OCI-LY7 (cell line): ENCODE measurements at regions not wholly inside any gene's neighbourhood (a gene's known extent, or its start where the extent isn't known, plus 50 kb on each side); places are given as distances from the start of the nearest gene placed in this dataset.

Source experiments
- BruUV-seq: library from RNA; stranded (reverse); fragments of 400-500 nt; replicated peaks from 2 replicates; lab custom pipeline; 2021; lab: Mats Ljungman, UMichigan
- CTCF ChIA-PET: fragments of 300-600 bp; sonication (Branson Sonifier 250); formaldehyde crosslinking; loops from one replicate; lab custom pipeline; 2022; ENCODE audit warnings: antibody characterized with exemption; ENCODE audit not compliant: unreplicated experiment; lab: Charles Lee
- POLR2A ChIA-PET: fragments of 300-600 bp; sonication (Branson Sonifier 250); formaldehyde crosslinking; loops from one replicate; lab custom pipeline; 2022; ENCODE audit warnings: antibody characterized with exemption; lab: Charles Lee
- DNase-seq: peaks from one replicate; pipeline ENCODE4 v3.0.0-alpha.2; 2015; ENCODE audit warnings: low spot score
- H2AFZ ChIP-seq: fragments of 200-600 bp; sonication (generic), shearing (Covaris generic); 2 replicates; pipeline ENCODE4 v1.6.1; 2014; ENCODE audit warnings: mild to moderate bottlenecking, antibody characterized with exemption, low read length, moderate library complexity
- H3K27ac ChIP-seq: fragments of 200-600 bp; sonication (generic); 2 replicates; pipeline ENCODE4 v1.5.1; 2014; ENCODE audit warnings: mixed run types, low read depth, mild to moderate bottlenecking, moderate library complexity, low read length, inconsistent platforms; ENCODE audit not compliant: poor library complexity, severe bottlenecking
- H3K36me3 ChIP-seq: fragments of 200-600 bp; sonication (generic); 2 replicates; pipeline ENCODE4 v1.6.1; 2014; ENCODE audit warnings: mild to moderate bottlenecking, antibody characterized with exemption, low read length, moderate library complexity, mixed read lengths; ENCODE audit not compliant: insufficient read depth
- H3K4me1 ChIP-seq: fragments of 200-600 bp; sonication (generic); 2 replicates; pipeline ENCODE4 v1.5.1; 2014; ENCODE audit warnings: mild to moderate bottlenecking, low read length; ENCODE audit not compliant: insufficient read depth, poor library complexity, severe bottlenecking
- H3K4me2 ChIP-seq: fragments of 200-600 bp; sonication (generic); 2 replicates; pipeline ENCODE4 v1.6.1; 2014; ENCODE audit warnings: mild to moderate bottlenecking, low read length
- H3K4me3 ChIP-seq: fragments of 200-600 bp; sonication (generic); 2 replicates; pipeline ENCODE4 v1.5.1; 2014; ENCODE audit warnings: mild to moderate bottlenecking, low read depth, low read length; ENCODE audit not compliant: poor library complexity, severe bottlenecking
- H3K79me2 ChIP-seq: fragments of 200-600 bp; sonication (generic); 2 replicates; pipeline ENCODE4 v1.6.1; 2016; ENCODE audit warnings: low read depth, mild to moderate bottlenecking, low read length, moderate library complexity, mixed read lengths; ENCODE audit not compliant: insufficient read depth
- H3K9me2 ChIP-seq: fragments of 200-600 bp; sonication (generic); 2 replicates; pipeline ENCODE4 v1.6.1; 2016; ENCODE audit warnings: mild to moderate bottlenecking, low read length, mixed read lengths; ENCODE audit not compliant: insufficient read depth
- H3K9me3 ChIP-seq: fragments of 200-600 bp; sonication (generic); 2 replicates; pipeline ENCODE4 v1.6.1; 2014; ENCODE audit warnings: mild to moderate bottlenecking, mixed run types, low read length, mixed read lengths
- H4K20me1 ChIP-seq: fragments of 200-600 bp; sonication (generic); 2 replicates; pipeline ENCODE4 v1.6.1; 2014; ENCODE audit warnings: mild to moderate bottlenecking, antibody characterized with exemption, low read length, moderate library complexity, mixed read lengths; ENCODE audit not compliant: insufficient read depth
- EZH2phosphoT487 ChIP-seq: fragments of 200-600 bp; sonication (generic); IDR thresholded peaks from 2 replicates; pipeline ENCODE4 v1.6.1; 2018; ENCODE audit warnings: low read depth, borderline replicate concordance, mild to moderate bottlenecking, mixed run types, antibody characterized with exemption, low read length, moderate library complexity, mixed read lengths
- intact Hi-C: fragments of 100-400 bp; cut with micrococcal nuclease; formaldehyde crosslinking; loops from one replicate; pipeline ENCODE4 v1.10.0; 2022; ENCODE audit not compliant: unreplicated experiment
- TF ChIP-seq, protein P1 (sequence below): fragments of 200-600 bp; sonication (generic); conservative IDR thresholded peaks from 2 replicates; pipeline ENCODE4 v1.5.1; 2014; ENCODE audit warnings: mild to moderate bottlenecking, antibody characterized with exemption, low read length, moderate library complexity, mixed read lengths

DNA sequence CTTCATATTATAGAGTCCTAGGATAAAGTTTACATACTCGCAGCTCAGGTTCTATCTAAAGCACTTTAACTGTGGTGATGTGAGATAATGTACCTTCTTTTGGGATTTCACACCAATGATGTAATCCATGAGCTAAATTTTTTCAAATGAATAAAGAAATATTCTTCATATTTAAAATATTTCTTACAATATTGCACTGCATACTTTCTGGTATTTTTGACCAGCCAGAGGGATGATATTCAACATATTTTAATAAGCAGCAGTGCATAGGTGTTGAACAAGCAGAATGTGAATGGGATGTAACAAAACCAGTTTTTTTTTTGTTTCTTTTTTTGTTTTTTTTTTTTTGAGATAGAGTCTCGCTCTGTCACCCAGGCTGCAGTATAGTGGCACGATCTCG, 73.2 kb upstream of the TRIM24 start:
- no peaks in the 10 kb centered on the region for H4K20me1 ChIP-seq
- no peaks in the 10 kb centered on the region for H3K4me1 ChIP-seq
- no peaks in the 10 kb centered on the region for H3K9me2 ChIP-seq
- no peak overlapping the region for H3K27ac ChIP-seq
- H3K79me2 ChIP-seq = no peaks in the 10 kb centered on the region
- H2AFZ ChIP-seq = no peak overlapping the region
- no peak overlapping the region for H3K4me2 ChIP-seq
- H3K4me3 ChIP-seq = no peak overlapping the region
- no peaks in the 10 kb centered on the region for H3K9me3 ChIP-seq
- H3K36me3 ChIP-seq = no peaks in the 10 kb centered on the region
- CTCF ChIA-PET = no interaction called here
- DNase-seq = no peak
- no peak for TF ChIP-seq EZH2phosphoT487
- TF ChIP-seq, protein P1, sequence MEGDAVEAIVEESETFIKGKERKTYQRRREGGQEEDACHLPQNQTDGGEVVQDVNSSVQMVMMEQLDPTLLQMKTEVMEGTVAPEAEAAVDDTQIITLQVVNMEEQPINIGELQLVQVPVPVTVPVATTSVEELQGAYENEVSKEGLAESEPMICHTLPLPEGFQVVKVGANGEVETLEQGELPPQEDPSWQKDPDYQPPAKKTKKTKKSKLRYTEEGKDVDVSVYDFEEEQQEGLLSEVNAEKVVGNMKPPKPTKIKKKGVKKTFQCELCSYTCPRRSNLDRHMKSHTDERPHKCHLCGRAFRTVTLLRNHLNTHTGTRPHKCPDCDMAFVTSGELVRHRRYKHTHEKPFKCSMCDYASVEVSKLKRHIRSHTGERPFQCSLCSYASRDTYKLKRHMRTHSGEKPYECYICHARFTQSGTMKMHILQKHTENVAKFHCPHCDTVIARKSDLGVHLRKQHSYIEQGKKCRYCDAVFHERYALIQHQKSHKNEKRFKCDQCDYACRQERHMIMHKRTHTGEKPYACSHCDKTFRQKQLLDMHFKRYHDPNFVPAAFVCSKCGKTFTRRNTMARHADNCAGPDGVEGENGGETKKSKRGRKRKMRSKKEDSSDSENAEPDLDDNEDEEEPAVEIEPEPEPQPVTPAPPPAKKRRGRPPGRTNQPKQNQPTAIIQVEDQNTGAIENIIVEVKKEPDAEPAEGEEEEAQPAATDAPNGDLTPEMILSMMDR = no peak
- POLR2A ChIA-PET = interaction anchor here (0.6 to 1.7 kb wide), 6 partner anchors 10 to 302 kb away, joined by 3 to 6 read pairs (median 4); no protein-coding TSS in a partner anchor
- no TSS peak for BruUV-seq
- intact Hi-C loops = no loop called here

DNA sequence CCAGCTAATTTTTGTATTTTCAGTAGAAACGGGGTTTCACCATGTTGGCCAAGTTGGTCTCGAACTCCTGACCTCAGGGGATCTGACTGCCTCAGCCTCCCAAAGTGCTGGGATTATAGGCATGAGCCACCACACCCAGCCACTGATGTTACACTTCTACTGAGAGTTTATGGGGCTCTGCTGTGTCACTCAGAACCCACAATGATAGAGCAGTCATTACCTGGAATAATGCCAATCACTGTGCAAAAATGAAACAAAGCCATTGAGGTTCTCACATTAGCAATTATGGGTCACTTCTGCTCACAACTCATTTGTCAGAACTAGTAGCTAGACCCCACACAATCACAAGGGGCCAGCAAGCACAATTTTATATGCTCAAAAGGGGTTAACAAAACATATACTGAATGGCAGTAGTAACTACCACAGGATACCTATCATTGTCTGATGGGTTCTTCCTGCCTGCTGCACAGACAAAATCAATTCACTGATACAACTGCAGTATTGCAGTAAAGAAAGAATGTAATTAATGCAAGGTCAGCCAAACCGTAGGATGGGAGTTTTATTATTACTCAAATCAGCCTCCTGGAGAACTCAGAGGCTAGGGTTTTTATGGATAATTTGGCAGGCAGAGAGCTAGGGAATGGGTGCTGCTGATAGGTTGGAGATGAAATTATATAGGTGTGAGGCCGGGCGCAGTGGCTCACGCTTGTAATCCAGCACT, 72.1 kb upstream of the TRIM24 start:
- no peak for DNase-seq
- Histone ChIP-seq H2AFZ (no peak overlapping the region), H3K79me2 (no peaks in the 10 kb centered on the region), H3K36me3 (no peaks in the 10 kb centered on the region), H3K4me3 (no peak overlapping the region), H3K4me2 (no peak overlapping the region), H3K9me2 (no peaks in the 10 kb centered on the region), H3K4me1 (no peaks in the 10 kb centered on the region), H3K27ac (no peak overlapping the region), H4K20me1 (no peaks in the 10 kb centered on the region), H3K9me3 (no peaks in the 10 kb centered on the region)
- ChIA-PET CTCF (no interaction called here), POLR2A (interaction anchor here (0.7 to 1.7 kb wide), 3 partner anchors 12 to 596 kb away, joined by 3 to 6 read pairs (median 3); no protein-coding TSS in a partner anchor)
- intact Hi-C loops = no loop called here
- TF ChIP-seq, protein P1 = no peak
- TF ChIP-seq EZH2phosphoT487 = no peak
- BruUV-seq = no TSS peak
